Testis (tissue), 2 donors: ENCODE measurements at regions not wholly inside any gene's neighbourhood (a gene's known extent, or its start where the extent isn't known, plus 50 kb on each side); places are given as distances from the start of the nearest gene placed in this dataset.

Experiments
- CTCF ChIP-seq, 3 experiments: fragments of 450-650 bp in 2 of 3; fragments of 200-600 bp in 1 of 3; sonication (generic) in 1 of 3; IDR thresholded peaks; one replicate each; pipeline ENCODE4 v1.5.1; 2016 to 2019; ENCODE audit warnings: antibody characterized with exemption in 3 of 3, mild to moderate bottlenecking in 2 of 3, moderate library complexity in 1 of 3
- POLR2A ChIP-seq: fragments of 450-650 bp; IDR thresholded peaks from one replicate; pipeline ENCODE4 v1.6.1; 2017; ENCODE audit warnings: antibody characterized with exemption, mild to moderate bottlenecking, moderate library complexity

GRCh38 chr10:64881257-64881656 lies 1360.1 kb downstream of the REEP3 start:
- TF ChIP-seq CTCF (IDR thresholded peaks at IDR 0.05), result no peak
- no peak for TF ChIP-seq POLR2A
